DND-41 (cell line): ENCODE measurements at regions not wholly inside any gene's neighbourhood (a gene's known extent, or its start where the extent isn't known, plus 50 kb on each side); places are given as distances from the start of the nearest gene placed in this dataset.

ENCODE experiments used
- ATAC-seq: fragments of 200-7000 bp; cut with Tn5 transposase; 3 replicates; pipeline ENCODE4 v1.9.1; 2021; ENCODE audit warnings: low read depth; ENCODE audit not compliant: insufficient read depth
- DNase-seq: peaks from one replicate; pipeline ENCODE4 v3.0.0-alpha.2; 2020
- H2AFZ ChIP-seq: 2 replicates; pipeline ENCODE4 v1.6.0; 2012; ENCODE audit warnings: low read depth, low read length
- H3K27ac ChIP-seq: 2 replicates; pipeline ENCODE4 v1.5.1; 2012; ENCODE audit warnings: low read length, inconsistent platforms
- H3K27me3 ChIP-seq: fragments of 200-600 bp; sonication (generic); 2 replicates; pipeline ENCODE4 v1.6.0; 2012; ENCODE audit warnings: low read length, mild to moderate bottlenecking, inconsistent platforms; ENCODE audit not compliant: insufficient read depth, poor library complexity
- H3K36me3 ChIP-seq: 2 replicates; pipeline ENCODE4 v1.5.1; 2012; ENCODE audit warnings: low read length, inconsistent platforms; ENCODE audit not compliant: insufficient read depth
- H3K4me1 ChIP-seq: 2 replicates; pipeline ENCODE4 v1.5.1; 2012; ENCODE audit warnings: mild to moderate bottlenecking, low read length; ENCODE audit not compliant: insufficient read depth
- H3K4me2 ChIP-seq: 2 replicates; pipeline ENCODE4 v1.6.0; 2012; ENCODE audit warnings: mild to moderate bottlenecking, moderate library complexity, low read length, inconsistent platforms; ENCODE audit not compliant: insufficient read depth
- H3K4me3 ChIP-seq, 2 experiments: fragments of 200-600 bp in 1 of 2; shearing (Covaris generic) in 1 of 2; 2 replicates each; pipeline ENCODE4 v1.5.1; 2012 to 2016; ENCODE audit warnings: inconsistent platforms in 2 of 2, low read length in 2 of 2, mild to moderate bottlenecking in 2 of 2, low read depth in 1 of 2, moderate library complexity in 1 of 2
- H3K79me2 ChIP-seq: 2 replicates; pipeline ENCODE4 v1.6.0; 2012; ENCODE audit warnings: low read length, inconsistent platforms; ENCODE audit not compliant: insufficient read depth
- H3K9ac ChIP-seq: 2 replicates; pipeline ENCODE4 v1.6.0; 2012; ENCODE audit warnings: low read depth, mild to moderate bottlenecking, inconsistent platforms, low read length, moderate library complexity
- H3K9me3 ChIP-seq: 2 replicates; pipeline ENCODE4 v1.5.1; 2012; ENCODE audit warnings: low read length, moderate library complexity, mild to moderate bottlenecking, inconsistent platforms; ENCODE audit not compliant: insufficient read depth, severe bottlenecking
- H4K20me1 ChIP-seq: 2 replicates; pipeline ENCODE4 v1.6.0; 2012; ENCODE audit warnings: low read length; ENCODE audit not compliant: insufficient read depth
- CTCF ChIP-seq: IDR thresholded peaks from 2 replicates; pipeline ENCODE4 v1.5.1; 2012; ENCODE audit warnings: borderline replicate concordance, low read length, moderate library complexity, mild to moderate bottlenecking; ENCODE audit not compliant: poor library complexity, severe bottlenecking; ENCODE audit errors: extremely low read depth
- EZH2 ChIP-seq: IDR thresholded peaks from 3 replicates; pipeline ENCODE4 v1.6.1; 2012; ENCODE audit warnings: borderline replicate concordance, low read depth, mild to moderate bottlenecking, moderate library complexity, low read length, inconsistent platforms; ENCODE audit not compliant: severe bottlenecking

GRCh38 chr16:5838725-5839124 lies 741.1 kb upstream of the EEF2KMT start:
- no peak overlapping the region for H3K4me3 ChIP-seq
- no peak overlapping the region for H2AFZ ChIP-seq
- DNase-seq = no peak
- no peaks in the 10 kb centered on the region for H3K4me1 ChIP-seq
- H3K79me2 ChIP-seq = no peaks in the 10 kb centered on the region
- H3K36me3 ChIP-seq = no peaks in the 10 kb centered on the region
- no peak for TF ChIP-seq EZH2
- no peak for TF ChIP-seq CTCF
- H3K4me2 ChIP-seq = no peak overlapping the region
- no peak overlapping the region for H3K9ac ChIP-seq
- H4K20me1 ChIP-seq = no peaks in the 10 kb centered on the region
- no peaks in the 10 kb centered on the region for H3K27me3 ChIP-seq
- H3K9me3 ChIP-seq = no peaks in the 10 kb centered on the region
- no peak for ATAC-seq
- no peak overlapping the region for H3K27ac ChIP-seq

- no peaks in the 10 kb centered on the region for H3K9me3 ChIP-seq
- TF ChIP-seq EZH2 = no peak
- no peak for TF ChIP-seq CTCF
- no peaks in the 10 kb centered on the region for H3K79me2 ChIP-seq
- no peak overlapping the region for H3K27ac ChIP-seq
- H4K20me1 ChIP-seq = no peaks in the 10 kb centered on the region
- no peak for ATAC-seq
- no peak overlapping the region for H3K4me2 ChIP-seq
- H2AFZ ChIP-seq = no peak overlapping the region
- DNase-seq = no peak
- no peaks in the 10 kb centered on the region for H3K36me3 ChIP-seq
- H3K9ac ChIP-seq = no peak overlapping the region
- no peak overlapping the region for H3K4me3 ChIP-seq
- H3K4me1 ChIP-seq = no peaks in the 10 kb centered on the region
- no peaks in the 10 kb centered on the region for H3K27me3 ChIP-seq
Measured at GRCh38 chr16:5838071-5838470, 740.5 kb upstream of the EEF2KMT start.

- no peak for ATAC-seq
- H3K4me2 ChIP-seq = no peak overlapping the region
Measured at GRCh38 chr16:5837007-5837670, 739.5 kb upstream of the EEF2KMT start.

More at GRCh38 chr16:5837007-5837670, 739.5 kb upstream of the EEF2KMT start:
- Histone ChIP-seq H4K20me1 (no peaks in the 10 kb centered on the region), H3K4me3 (no peak overlapping the region), H3K27me3 (no peaks in the 10 kb centered on the region), H3K9me3 (no peaks in the 10 kb centered on the region), H3K4me1 (no peaks in the 10 kb centered on the region), H3K9ac (no peak overlapping the region), H3K27ac (no peak overlapping the region), H3K36me3 (no peaks in the 10 kb centered on the region), H2AFZ (no peak overlapping the region), H3K79me2 (no peaks in the 10 kb centered on the region)
- TF ChIP-seq EZH2 (no peak), CTCF (no peak)
- DNase-seq = no peak
